ENCODE measurements at regions not wholly inside any gene's neighbourhood (a gene's known extent, or its start where the extent isn't known, plus 50 kb on each side); places are given as distances from the start of the nearest gene placed in this dataset.

GRCh38 chr10:10958041-10958440 is 59.6 kb upstream of the CELF2 start:
- H3K36me3 ChIP-seq (ENCODE audit: control insufficient read depth, insufficient read depth, low read length): no peaks in the 10 kb centered on the region
- no peak overlapping the region for H3K4me3 ChIP-seq (ENCODE audit: extremely low read depth, insufficient read depth, low read length, poor library complexity, severe bottlenecking)
- H3K27ac ChIP-seq (ENCODE audit: low read depth, low read length, severe bottlenecking): no peak overlapping the region
- H3K4me1 ChIP-seq (ENCODE audit: control insufficient read depth, insufficient read depth, low read length, poor library complexity, severe bottlenecking): no peaks in the 10 kb centered on the region
- H3K9me3 ChIP-seq (ENCODE audit: control insufficient read depth, low read length): no peaks in the 10 kb centered on the region
- WGBS, 2 experiments (ENCODE audit: insufficient coverage in 2 of 2): 91 to 94% methylated on average over 3 of the region's 3 CpGs

DNA sequence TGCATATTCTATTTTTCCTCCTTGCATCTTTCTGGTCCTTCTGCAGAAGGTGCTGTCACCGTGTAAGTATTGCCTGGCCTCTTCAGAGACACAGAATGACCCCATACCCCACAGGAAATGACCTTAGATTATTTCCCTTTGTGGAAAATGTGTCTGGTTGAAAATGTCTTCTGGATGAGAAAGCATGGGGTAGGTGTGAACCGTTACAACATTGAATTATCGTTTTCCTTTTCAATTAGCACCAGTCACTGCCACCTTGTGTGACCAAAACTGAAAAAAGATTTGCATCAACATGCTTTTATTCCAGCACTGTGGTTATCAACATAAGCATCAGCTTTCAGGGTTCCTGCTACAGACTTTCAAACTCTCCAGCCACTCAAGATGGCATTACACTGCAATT is 58.0 kb upstream of the CELF2 start:
- Histone ChIP-seq H3K4me1 (ENCODE audit: control insufficient read depth, insufficient read depth, low read length, poor library complexity, severe bottlenecking) (no peaks in the 10 kb centered on the region), H3K4me3 (ENCODE audit: extremely low read depth, insufficient read depth, low read length, poor library complexity, severe bottlenecking) (no peak overlapping the region), H3K9me3 (ENCODE audit: control insufficient read depth, low read length) (no peaks in the 10 kb centered on the region), H3K27ac (ENCODE audit: low read depth, low read length, severe bottlenecking) (no peak overlapping the region), H3K36me3 (ENCODE audit: control insufficient read depth, insufficient read depth, low read length) (no peaks in the 10 kb centered on the region)
- 100% methylated on average over 1 of the region's 3 CpGs; no CpG with 5 or more reads in 1 of the 2 experiments for WGBS, 2 experiments (ENCODE audit: insufficient coverage in 2 of 2)

GRCh38 chr10:10960534-10960933 is 57.1 kb upstream of the CELF2 start:
- Histone ChIP-seq H3K4me3 (ENCODE audit: extremely low read depth, insufficient read depth, low read length, poor library complexity, severe bottlenecking) (no peak overlapping the region), H3K27ac (ENCODE audit: low read depth, low read length, severe bottlenecking) (no peak overlapping the region), H3K9me3 (ENCODE audit: control insufficient read depth, low read length) (no peaks in the 10 kb centered on the region), H3K36me3 (ENCODE audit: control insufficient read depth, insufficient read depth, low read length) (no peaks in the 10 kb centered on the region), H3K4me1 (ENCODE audit: control insufficient read depth, insufficient read depth, low read length, poor library complexity, severe bottlenecking) (no peaks in the 10 kb centered on the region)
- WGBS, 2 experiments (ENCODE audit: insufficient coverage in 2 of 2): 88 to 100% methylated on average over 3 to 4 of the region's 6 CpGs

- Histone ChIP-seq H3K36me3 (ENCODE audit: control insufficient read depth, insufficient read depth, low read length) (no peaks in the 10 kb centered on the region), H3K4me1 (ENCODE audit: control insufficient read depth, insufficient read depth, low read length, poor library complexity, severe bottlenecking) (no peaks in the 10 kb centered on the region), H3K27ac (ENCODE audit: low read depth, low read length, severe bottlenecking) (no peak overlapping the region), H3K4me3 (ENCODE audit: extremely low read depth, insufficient read depth, low read length, poor library complexity, severe bottlenecking) (no peak overlapping the region), H3K9me3 (ENCODE audit: control insufficient read depth, low read length) (no peaks in the 10 kb centered on the region)
- 100% methylated on average over 1 of the region's 1 CpG for WGBS, 2 experiments (ENCODE audit: insufficient coverage in 2 of 2)
Measured at GRCh38 chr10:10961072-10961471, 56.6 kb upstream of the CELF2 start.

GRCh38 chr10:10967029-10967428 is 50.6 kb upstream of the CELF2 start:
- no peak overlapping the region for H3K4me3 ChIP-seq (ENCODE audit: extremely low read depth, insufficient read depth, low read length, poor library complexity, severe bottlenecking)
- no peaks in the 10 kb centered on the region for H3K9me3 ChIP-seq (ENCODE audit: control insufficient read depth, low read length)
- H3K4me1 ChIP-seq (ENCODE audit: control insufficient read depth, insufficient read depth, low read length, poor library complexity, severe bottlenecking): no peaks in the 10 kb centered on the region
- WGBS, 2 experiments (ENCODE audit: insufficient coverage in 2 of 2): 88 to 93% methylated on average over 9 of the region's 10 CpGs
- H3K27ac ChIP-seq (ENCODE audit: low read depth, low read length, severe bottlenecking): no peak overlapping the region
- no peaks in the 10 kb centered on the region for H3K36me3 ChIP-seq (ENCODE audit: control insufficient read depth, insufficient read depth, low read length)

GRCh38 chr10:10967581-10968256 is 50.0 kb upstream of the CELF2 start:
- H3K4me1 ChIP-seq (ENCODE audit: control insufficient read depth, insufficient read depth, low read length, poor library complexity, severe bottlenecking): no peaks in the 10 kb centered on the region
- H3K36me3 ChIP-seq (ENCODE audit: control insufficient read depth, insufficient read depth, low read length): no peaks in the 10 kb centered on the region
- H3K27ac ChIP-seq (ENCODE audit: low read depth, low read length, severe bottlenecking): no peak overlapping the region
- no peak overlapping the region for H3K4me3 ChIP-seq (ENCODE audit: extremely low read depth, insufficient read depth, low read length, poor library complexity, severe bottlenecking)
- 87 to 89% methylated on average over 6 of the region's 8 CpGs for WGBS, 2 experiments (ENCODE audit: insufficient coverage in 2 of 2)
- H3K9me3 ChIP-seq (ENCODE audit: control insufficient read depth, low read length): no peaks in the 10 kb centered on the region
